Fibroblast of lung (primary cell): ENCODE measurements at regions not wholly inside any gene's neighbourhood (a gene's known extent, or its start where the extent isn't known, plus 50 kb on each side); places are given as distances from the start of the nearest gene placed in this dataset.

ENCODE experiments used
- DNase-seq, 2 donors: peaks; one replicate each; pipeline versions ENCODE4 v3.0.0 to v3.0.0-alpha.2; 2010; ENCODE audit warnings: low read depth in 2 of 2
- H2AFZ ChIP-seq: 2 replicates; pipeline ENCODE4 v1.5.1; 2012; ENCODE audit warnings: low read length, control low read depth, inconsistent platforms
- H3K27ac ChIP-seq: 2 replicates; pipeline ENCODE4 v1.5.1; 2011; ENCODE audit warnings: low read length, control low read depth; ENCODE audit not compliant: insufficient read depth
- H3K27me3 ChIP-seq: 2 replicates; pipeline ENCODE4 v1.5.1; 2011; ENCODE audit warnings: mild to moderate bottlenecking, low read length; ENCODE audit not compliant: control insufficient read depth, insufficient read depth
- H3K36me3 ChIP-seq: 2 replicates; pipeline ENCODE4 v1.5.1; 2011; ENCODE audit warnings: low read length; ENCODE audit not compliant: control insufficient read depth, insufficient read depth
- H3K4me1 ChIP-seq: 2 replicates; pipeline ENCODE4 v1.5.1; 2011; ENCODE audit warnings: low read length; ENCODE audit not compliant: control insufficient read depth, insufficient read depth; ENCODE audit errors: extremely low read depth
- H3K4me2 ChIP-seq: 2 replicates; pipeline ENCODE4 v1.5.1; 2011; ENCODE audit warnings: low read length, control low read depth; ENCODE audit not compliant: insufficient read depth; ENCODE audit errors: extremely low read depth
- H3K4me3 ChIP-seq, 4 experiments: fragments of 200-600 bp in 1 of 4; sonication (generic) in 1 of 4; replicated peaks in 1 of 4; 2 replicates each; pipeline ENCODE4 v1.5.1; 2011 to 2016; ENCODE audit warnings: low read length in 4 of 4, low read depth in 3 of 4, mild to moderate bottlenecking in 3 of 4, control low read depth in 2 of 4, inconsistent platforms in 1 of 4, mixed read lengths in 1 of 4; ENCODE audit not compliant: insufficient read depth in 1 of 4; ENCODE audit errors: control extremely low read depth in 1 of 4
- H3K79me2 ChIP-seq: 2 replicates; pipeline ENCODE4 v1.5.1; 2012; ENCODE audit warnings: mild to moderate bottlenecking, low read length, inconsistent platforms; ENCODE audit not compliant: control insufficient read depth, insufficient read depth
- H3K9ac ChIP-seq: 2 replicates; pipeline ENCODE4 v1.5.1; 2011; ENCODE audit warnings: mild to moderate bottlenecking, low read length, control low read depth; ENCODE audit not compliant: insufficient read depth
- H3K9me3 ChIP-seq: 2 replicates; pipeline ENCODE4 v1.5.1; 2012; ENCODE audit warnings: low read depth, low read length; ENCODE audit not compliant: control insufficient read depth, insufficient read depth
- H4K20me1 ChIP-seq: 2 replicates; pipeline ENCODE4 v1.5.1; 2011; ENCODE audit warnings: low read length; ENCODE audit not compliant: control insufficient read depth, insufficient read depth; ENCODE audit errors: extremely low read depth
- EZH2 ChIP-seq: IDR thresholded peaks from 2 replicates; pipeline ENCODE4 v1.5.1; 2012; ENCODE audit warnings: low read length, control low read depth, mild to moderate bottlenecking; ENCODE audit errors: missing control alignments
- TF ChIP-seq, protein P1 (sequence below), 2 donors: IDR thresholded peaks in 1 of 2; conservative IDR thresholded peaks in 1 of 2; 1 replicate in 1 of 2; 2 replicates in 1 of 2; pipeline ENCODE4 v1.5.1; 2011 to 2012; ENCODE audit warnings: low read length in 2 of 2, control low read depth in 1 of 2, inconsistent platforms in 1 of 2, low read depth in 1 of 2, mild to moderate bottlenecking in 1 of 2

DNA sequence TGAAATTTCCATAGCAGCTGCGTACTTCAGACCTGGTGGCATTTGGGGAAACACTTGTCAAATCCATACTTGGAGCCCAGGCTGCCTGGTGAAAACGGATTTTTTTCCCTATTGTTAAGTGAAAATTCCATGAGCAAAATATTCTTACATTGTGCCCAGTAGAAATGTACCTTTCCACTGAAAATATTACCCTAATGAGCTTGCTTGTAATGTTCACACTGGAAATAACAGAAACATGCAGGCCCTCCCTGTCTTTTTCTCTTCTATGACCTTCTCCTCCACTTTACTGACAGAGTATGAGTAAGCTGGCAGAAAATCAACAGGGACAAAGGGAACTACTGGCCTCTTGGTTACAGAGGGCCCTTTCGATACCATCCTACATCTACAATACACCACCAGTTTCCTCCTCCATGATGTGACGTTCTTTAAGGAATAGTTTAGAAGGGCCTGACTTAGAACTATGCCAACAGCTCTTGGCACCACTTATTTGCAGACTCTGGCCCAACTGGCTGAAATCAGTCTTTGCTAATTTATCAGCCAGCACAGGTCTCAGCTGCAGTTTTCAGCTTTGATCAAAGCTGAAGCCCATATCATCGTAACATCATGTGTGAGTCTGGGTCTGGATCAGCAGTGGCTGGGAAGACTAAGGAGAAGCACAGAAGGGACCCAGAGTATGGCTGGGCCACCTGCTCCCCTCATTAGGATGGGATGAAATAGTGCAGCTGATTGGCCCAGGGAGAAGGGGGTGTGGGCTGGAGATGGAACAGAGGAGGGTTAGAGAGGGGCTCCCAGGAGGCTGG is 272.2 kb upstream of the ID2 start:
- H4K20me1 ChIP-seq = no peaks in the 10 kb centered on the region
- H3K4me3 ChIP-seq = no peak overlapping the region
- H3K36me3 ChIP-seq = no peaks in the 10 kb centered on the region
- H3K4me2 ChIP-seq = no peak overlapping the region
- H3K79me2 ChIP-seq = no peaks in the 10 kb centered on the region
- no peak overlapping the region for H3K9ac ChIP-seq
- TF ChIP-seq, protein P1, sequence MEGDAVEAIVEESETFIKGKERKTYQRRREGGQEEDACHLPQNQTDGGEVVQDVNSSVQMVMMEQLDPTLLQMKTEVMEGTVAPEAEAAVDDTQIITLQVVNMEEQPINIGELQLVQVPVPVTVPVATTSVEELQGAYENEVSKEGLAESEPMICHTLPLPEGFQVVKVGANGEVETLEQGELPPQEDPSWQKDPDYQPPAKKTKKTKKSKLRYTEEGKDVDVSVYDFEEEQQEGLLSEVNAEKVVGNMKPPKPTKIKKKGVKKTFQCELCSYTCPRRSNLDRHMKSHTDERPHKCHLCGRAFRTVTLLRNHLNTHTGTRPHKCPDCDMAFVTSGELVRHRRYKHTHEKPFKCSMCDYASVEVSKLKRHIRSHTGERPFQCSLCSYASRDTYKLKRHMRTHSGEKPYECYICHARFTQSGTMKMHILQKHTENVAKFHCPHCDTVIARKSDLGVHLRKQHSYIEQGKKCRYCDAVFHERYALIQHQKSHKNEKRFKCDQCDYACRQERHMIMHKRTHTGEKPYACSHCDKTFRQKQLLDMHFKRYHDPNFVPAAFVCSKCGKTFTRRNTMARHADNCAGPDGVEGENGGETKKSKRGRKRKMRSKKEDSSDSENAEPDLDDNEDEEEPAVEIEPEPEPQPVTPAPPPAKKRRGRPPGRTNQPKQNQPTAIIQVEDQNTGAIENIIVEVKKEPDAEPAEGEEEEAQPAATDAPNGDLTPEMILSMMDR (conservative IDR thresholded peaks at IDR 0.05 in 1 of 2, IDR thresholded peaks at IDR 0.05 in 1 of 2; ENCODE audit: low read depth in 1 of 2, low read length in 2 of 2) = no peak
- no peak for TF ChIP-seq EZH2
- DNase-seq = peak in 1 of 2 donors; percentile 62
- no peaks in the 10 kb centered on the region for H3K27me3 ChIP-seq
- H3K4me1 ChIP-seq = no peaks in the 10 kb centered on the region
- H3K27ac ChIP-seq = no peak overlapping the region
- no peaks in the 10 kb centered on the region for H3K9me3 ChIP-seq
- H2AFZ ChIP-seq = no peak overlapping the region

DNA sequence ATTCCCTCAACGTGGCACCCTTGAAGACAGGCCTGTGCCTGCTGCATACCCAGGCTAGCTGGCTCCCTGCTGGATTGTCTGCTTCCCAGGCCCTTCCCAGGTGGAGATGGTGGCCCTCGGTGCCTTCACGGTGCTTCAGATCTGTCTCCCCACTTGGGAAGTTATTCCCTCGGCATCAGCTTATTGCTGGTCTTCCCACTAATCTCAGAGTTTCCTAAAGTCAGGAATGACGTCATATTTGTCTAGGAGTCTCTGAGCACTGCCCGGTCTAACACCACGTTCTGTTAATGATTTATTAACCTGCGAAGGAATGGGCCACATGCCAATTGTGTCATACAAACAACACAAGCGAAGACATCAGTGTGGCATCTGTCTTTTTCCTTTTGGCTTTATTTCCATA is 269.8 kb upstream of the ID2 start:
- Histone ChIP-seq H3K9me3 (no peaks in the 10 kb centered on the region), H3K79me2 (no peaks in the 10 kb centered on the region), H3K27me3 (no peaks in the 10 kb centered on the region), H3K4me2 (no peak overlapping the region), H3K27ac (no peak overlapping the region), H3K4me3 (no peak overlapping the region), H2AFZ (no peak overlapping the region), H4K20me1 (no peaks in the 10 kb centered on the region), H3K9ac (no peak overlapping the region), H3K4me1 (no peaks in the 10 kb centered on the region), H3K36me3 (no peaks in the 10 kb centered on the region)
- DNase-seq = peak; percentile 10 to 33
- TF ChIP-seq, protein P1 (conservative IDR thresholded peaks at IDR 0.05 in 1 of 2, IDR thresholded peaks at IDR 0.05 in 1 of 2; ENCODE audit: low read depth in 1 of 2, low read length in 2 of 2) = no peak
- TF ChIP-seq EZH2 = no peak

DNA sequence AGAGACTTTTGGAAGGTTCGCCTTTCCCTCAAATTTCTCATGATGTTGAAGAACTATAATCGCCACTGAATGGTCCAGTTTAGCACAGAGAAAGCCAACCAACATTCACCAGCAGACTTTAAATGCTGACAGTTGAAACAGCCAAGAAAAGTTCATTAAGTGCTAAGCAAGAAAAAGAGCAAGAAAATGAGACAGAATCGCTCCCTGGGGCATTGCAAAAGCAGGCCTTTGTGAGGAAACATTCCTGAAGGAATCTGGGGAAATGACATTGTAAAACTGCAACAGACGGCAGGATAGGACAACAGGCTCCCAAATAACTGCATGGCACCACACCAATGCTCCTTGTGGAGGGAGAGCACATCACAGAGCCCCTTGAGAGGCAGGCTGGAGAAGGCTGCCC is 269.3 kb upstream of the ID2 start:
- H3K36me3 ChIP-seq = no peaks in the 10 kb centered on the region
- no peak overlapping the region for H2AFZ ChIP-seq
- no peak overlapping the region for H3K4me3 ChIP-seq
- H3K9ac ChIP-seq = no peak overlapping the region
- no peaks in the 10 kb centered on the region for H3K4me1 ChIP-seq
- H3K4me2 ChIP-seq = no peak overlapping the region
- peak in 1 of 2 donors; percentile 51 for DNase-seq
- no peaks in the 10 kb centered on the region for H3K9me3 ChIP-seq
- H3K79me2 ChIP-seq = no peaks in the 10 kb centered on the region
- H3K27me3 ChIP-seq = no peaks in the 10 kb centered on the region
- H4K20me1 ChIP-seq = no peaks in the 10 kb centered on the region
- no peak overlapping the region for H3K27ac ChIP-seq
- TF ChIP-seq EZH2 = no peak
- TF ChIP-seq, protein P1 (conservative IDR thresholded peaks at IDR 0.05 in 1 of 2, IDR thresholded peaks at IDR 0.05 in 1 of 2; ENCODE audit: low read depth in 1 of 2, low read length in 2 of 2) = no peak
